ENCODE measurements at regions not wholly inside any gene's neighbourhood (a gene's known extent, or its start where the extent isn't known, plus 50 kb on each side); places are given as distances from the start of the nearest gene placed in this dataset.
A peak's percentile ranks its signal among the peaks of the same experiment; 100 is the strongest.

GRCh38 chr3:13145826-13146642, 72.8 kb upstream of the IQSEC1 start:
- Histone ChIP-seq H3K9me3 (no peaks in the 10 kb centered on the region), H3K27me3 (no peaks in the 10 kb centered on the region), H3K36me3 (no peaks in the 10 kb centered on the region), H3K4me1 (no peaks in the 10 kb centered on the region), H3K27ac (no peak overlapping the region), H3K4me3 (no peak overlapping the region)
- DNase-seq, result peak in 1 of 3 donors; percentile 15
- TF ChIP-seq, protein P1, sequence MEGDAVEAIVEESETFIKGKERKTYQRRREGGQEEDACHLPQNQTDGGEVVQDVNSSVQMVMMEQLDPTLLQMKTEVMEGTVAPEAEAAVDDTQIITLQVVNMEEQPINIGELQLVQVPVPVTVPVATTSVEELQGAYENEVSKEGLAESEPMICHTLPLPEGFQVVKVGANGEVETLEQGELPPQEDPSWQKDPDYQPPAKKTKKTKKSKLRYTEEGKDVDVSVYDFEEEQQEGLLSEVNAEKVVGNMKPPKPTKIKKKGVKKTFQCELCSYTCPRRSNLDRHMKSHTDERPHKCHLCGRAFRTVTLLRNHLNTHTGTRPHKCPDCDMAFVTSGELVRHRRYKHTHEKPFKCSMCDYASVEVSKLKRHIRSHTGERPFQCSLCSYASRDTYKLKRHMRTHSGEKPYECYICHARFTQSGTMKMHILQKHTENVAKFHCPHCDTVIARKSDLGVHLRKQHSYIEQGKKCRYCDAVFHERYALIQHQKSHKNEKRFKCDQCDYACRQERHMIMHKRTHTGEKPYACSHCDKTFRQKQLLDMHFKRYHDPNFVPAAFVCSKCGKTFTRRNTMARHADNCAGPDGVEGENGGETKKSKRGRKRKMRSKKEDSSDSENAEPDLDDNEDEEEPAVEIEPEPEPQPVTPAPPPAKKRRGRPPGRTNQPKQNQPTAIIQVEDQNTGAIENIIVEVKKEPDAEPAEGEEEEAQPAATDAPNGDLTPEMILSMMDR (IDR thresholded peaks at IDR 0.05), result no peak
- no peak for TF ChIP-seq POLR2A (IDR thresholded peaks at IDR 0.05)

- Histone ChIP-seq H3K27me3 (no peaks in the 10 kb centered on the region), H3K4me1 (no peaks in the 10 kb centered on the region), H3K36me3 (no peaks in the 10 kb centered on the region), H3K4me3 (no peak overlapping the region), H3K27ac (no peak overlapping the region), H3K9me3 (no peaks in the 10 kb centered on the region)
- DNase-seq, result peak in 2 of 3 donors; percentile 18 to 28
- TF ChIP-seq, protein P1 (IDR thresholded peaks at IDR 0.05), result no peak
- TF ChIP-seq POLR2A (IDR thresholded peaks at IDR 0.05), result no peak
Measured at GRCh38 chr3:13145131-13145825, 72.0 kb upstream of the IQSEC1 start.

- Histone ChIP-seq H3K4me1 (no peaks in the 10 kb centered on the region), H3K27me3 (no peaks in the 10 kb centered on the region), H3K4me3 (no peak overlapping the region), H3K9me3 (no peaks in the 10 kb centered on the region), H3K27ac (no peak overlapping the region), H3K36me3 (no peaks in the 10 kb centered on the region)
- TF ChIP-seq, protein P1 (IDR thresholded peaks at IDR 0.05), result no peak
- no peak for TF ChIP-seq POLR2A (IDR thresholded peaks at IDR 0.05)
- peak in 2 of 3 donors; percentile 23 to 32 for DNase-seq
Measured at GRCh38 chr3:13144163-13145023, 71.2 kb upstream of the IQSEC1 start.

DNA sequence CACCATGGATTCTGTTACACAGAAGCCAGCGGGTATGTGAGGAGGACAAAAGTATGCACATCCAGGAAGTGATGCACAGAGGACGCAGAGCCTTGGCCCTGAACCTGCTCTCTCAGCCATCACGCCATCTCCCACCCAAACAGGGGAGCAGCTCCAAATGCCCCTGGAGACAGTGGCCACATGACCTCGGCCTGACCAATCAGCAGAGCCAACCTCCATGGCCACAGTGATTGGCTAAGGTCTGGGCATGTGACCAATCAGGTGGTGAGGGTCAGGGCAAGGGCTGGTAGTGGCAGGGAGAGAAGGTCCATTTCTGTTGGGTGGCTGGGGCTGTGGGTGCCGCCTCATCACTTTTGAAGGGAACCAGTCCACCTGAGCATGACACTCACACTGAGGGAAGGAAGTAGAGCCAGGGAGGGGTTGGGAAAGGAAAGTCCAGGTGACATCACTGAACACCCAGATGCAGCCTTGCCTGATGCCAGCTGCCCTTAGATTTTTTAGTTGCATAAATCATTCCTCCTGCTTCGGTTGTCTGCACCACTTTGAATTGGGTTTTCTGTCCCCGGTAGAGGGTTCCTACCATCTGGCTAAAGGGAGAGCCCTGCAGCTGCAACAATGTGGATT, 70.3 kb upstream of the IQSEC1 start:
- H3K4me1 ChIP-seq, result no peaks in the 10 kb centered on the region
- H3K4me3 ChIP-seq, result no peak overlapping the region
- H3K27me3 ChIP-seq, result no peaks in the 10 kb centered on the region
- H3K36me3 ChIP-seq, result no peaks in the 10 kb centered on the region
- no peak for TF ChIP-seq POLR2A (IDR thresholded peaks at IDR 0.05)
- TF ChIP-seq, protein P1 (IDR thresholded peaks at IDR 0.05), result no peak
- H3K9me3 ChIP-seq, result no peaks in the 10 kb centered on the region
- peak in 2 of 3 donors; percentile 16 to 26 for DNase-seq
- no peak overlapping the region for H3K27ac ChIP-seq

Measured in Peyer's patch (tissue), 4 donors.